Neural progenitor cell (in vitro differentiated cells): ENCODE measurements at regions not wholly inside any gene's neighbourhood (a gene's known extent, or its start where the extent isn't known, plus 50 kb on each side); places are given as distances from the start of the nearest gene placed in this dataset.

ENCODE experiments used
- DNase-seq: peaks from one replicate; pipeline ENCODE4 v3.0.0-alpha.2; 2016; ENCODE audit warnings: low spot score
- H2AFZ ChIP-seq: fragments of 200-600 bp; sonication (generic); replicated peaks from 2 replicates; pipeline ENCODE4 v1.6.1; 2016; ENCODE audit warnings: antibody characterized with exemption
- H3F3A ChIP-seq: fragments of 200-600 bp; sonication (generic); 2 replicates; pipeline ENCODE4 v1.6.1; 2016; ENCODE audit warnings: antibody characterized with exemption, low read depth
- H3K27ac ChIP-seq: fragments of 200-600 bp; sonication (generic); 2 replicates; pipeline ENCODE4 v1.5.1; 2016; ENCODE audit warnings: mild to moderate bottlenecking
- H3K27me3 ChIP-seq: fragments of 200-600 bp; sonication (generic); 2 replicates; pipeline ENCODE4 v1.6.1; 2016; ENCODE audit warnings: mild to moderate bottlenecking, moderate library complexity
- H3K36me3 ChIP-seq: fragments of 200-600 bp; sonication (generic); 2 replicates; pipeline ENCODE4 v1.5.1; 2016
- H3K4me1 ChIP-seq: fragments of 200-600 bp; sonication (generic); 2 replicates; pipeline ENCODE4 v1.6.1; 2016; ENCODE audit warnings: mixed run types
- H3K4me2 ChIP-seq: fragments of 200-600 bp; sonication (generic); 2 replicates; pipeline ENCODE4 v1.6.1; 2016
- H3K4me3 ChIP-seq: fragments of 200-600 bp; sonication (generic); 2 replicates; pipeline ENCODE4 v1.5.1; 2016
- H3K79me2 ChIP-seq: fragments of 200-600 bp; sonication (generic); 2 replicates; pipeline ENCODE4 v1.6.1; 2016; ENCODE audit warnings: low read depth
- H3K9ac ChIP-seq: fragments of 200-600 bp; sonication (generic); 2 replicates; pipeline ENCODE4 v1.6.1; 2016
- H3K9me3 ChIP-seq: fragments of 200-600 bp; sonication (generic); 2 replicates; pipeline ENCODE4 v1.5.1; 2016; ENCODE audit warnings: low read depth
- H4K20me1 ChIP-seq: fragments of 200-600 bp; sonication (generic); 2 replicates; pipeline ENCODE4 v1.6.1; 2016; ENCODE audit warnings: low read depth
- H3K27ac Mint-ChIP-seq: 3 replicates; pipeline ENCODE4 v1.8.0; 2021; ENCODE audit warnings: mixed read lengths
- H3K27me3 Mint-ChIP-seq: 2 replicates; pipeline ENCODE4 v1.8.0; 2022; ENCODE audit warnings: low read depth, mild to moderate bottlenecking, inconsistent platforms, moderate library complexity, mixed read lengths; ENCODE audit not compliant: insufficient read depth
- H3K36me3 Mint-ChIP-seq: 3 replicates; pipeline ENCODE4 v1.8.0; 2021; ENCODE audit warnings: mixed read lengths
- H3K4me1 Mint-ChIP-seq: 3 replicates; pipeline ENCODE4 v1.8.0; 2021; ENCODE audit warnings: mixed read lengths
- H3K4me3 Mint-ChIP-seq: 3 replicates; pipeline ENCODE4 v1.8.0; 2021; ENCODE audit warnings: mild to moderate bottlenecking, moderate library complexity, mixed read lengths
- H3K9me3 Mint-ChIP-seq: 3 replicates; pipeline ENCODE4 v1.8.0; 2020; ENCODE audit warnings: mixed read lengths
- CTCF ChIP-seq: fragments of 200-600 bp; sonication (generic); IDR thresholded peaks from 2 replicates; pipeline ENCODE4 v1.5.1; 2017; ENCODE audit warnings: antibody characterized with exemption, mild to moderate bottlenecking
- EZH2 ChIP-seq: fragments of 200-600 bp; sonication (generic); IDR thresholded peaks from 2 replicates; pipeline ENCODE4 v1.6.1; 2017; ENCODE audit warnings: antibody characterized with exemption, mild to moderate bottlenecking, moderate library complexity
- EZH2phosphoT487 ChIP-seq: fragments of 200-600 bp; sonication (generic); IDR thresholded peaks from 2 replicates; pipeline ENCODE4 v1.6.1; 2017; ENCODE audit warnings: antibody characterized with exemption

- no peak overlapping the region for H2AFZ ChIP-seq
- no peak for TF ChIP-seq CTCF
- TF ChIP-seq EZH2, result no peak
- no peak for TF ChIP-seq EZH2phosphoT487
- H3K4me2 ChIP-seq, result no peak overlapping the region
- no peak overlapping the region for H3K4me3 ChIP-seq
- H4K20me1 ChIP-seq, result no peaks in the 10 kb centered on the region
- peaks cover 4% of the 10 kb centered on the region for H3K4me1 ChIP-seq
- no peaks in the 10 kb centered on the region for H3K9me3 ChIP-seq
- no peaks in the 10 kb centered on the region for H3K79me2 ChIP-seq
- no peak for DNase-seq
- H3F3A ChIP-seq, result no peaks in the 10 kb centered on the region
- peaks cover 3% of the 10 kb centered on the region for H3K36me3 Mint-ChIP-seq
- peaks cover under 1% of the 10 kb centered on the region for H3K9me3 Mint-ChIP-seq
- no peak overlapping the region for H3K9ac ChIP-seq
- peak overlapping the region; percentile 61 for H3K27ac Mint-ChIP-seq
- H3K36me3 ChIP-seq, result no peaks in the 10 kb centered on the region
- H3K27me3 Mint-ChIP-seq, result peaks cover 2% of the 10 kb centered on the region
- peaks cover 10% of the 10 kb centered on the region for H3K4me1 Mint-ChIP-seq
- no peaks in the 10 kb centered on the region for H3K27me3 ChIP-seq
- no peak overlapping the region for H3K27ac ChIP-seq
- no peak overlapping the region for H3K4me3 Mint-ChIP-seq
These were observed 218.1 kb downstream of the SNX19 start for GRCh38 chr11:130698174-130698573.

- peaks cover 4% of the 10 kb centered on the region for H3K9me3 Mint-ChIP-seq
- no peaks in the 10 kb centered on the region for H3K36me3 ChIP-seq
- H3K4me3 Mint-ChIP-seq, result no peak overlapping the region
- H4K20me1 ChIP-seq, result no peaks in the 10 kb centered on the region
- H2AFZ ChIP-seq, result no peak overlapping the region
- H3K27ac Mint-ChIP-seq, result no peak overlapping the region
- H3K4me1 Mint-ChIP-seq, result peaks cover 5% of the 10 kb centered on the region
- H3K79me2 ChIP-seq, result no peaks in the 10 kb centered on the region
- no peak overlapping the region for H3K4me3 ChIP-seq
- H3K36me3 Mint-ChIP-seq, result peaks cover 3% of the 10 kb centered on the region
- H3F3A ChIP-seq, result no peaks in the 10 kb centered on the region
- H3K27ac ChIP-seq, result no peak overlapping the region
- peaks cover 2% of the 10 kb centered on the region for H3K27me3 Mint-ChIP-seq
- H3K4me2 ChIP-seq, result no peak overlapping the region
- no peak overlapping the region for H3K9ac ChIP-seq
- DNase-seq, result no peak
- H3K27me3 ChIP-seq, result no peaks in the 10 kb centered on the region
- no peaks in the 10 kb centered on the region for H3K9me3 ChIP-seq
- H3K4me1 ChIP-seq, result no peaks in the 10 kb centered on the region
- TF ChIP-seq EZH2, result no peak
- TF ChIP-seq EZH2phosphoT487, result no peak
- no peak for TF ChIP-seq CTCF
These were observed 216.7 kb downstream of the SNX19 start for GRCh38 chr11:130699561-130699960.

- Histone ChIP-seq H3K4me3 (no peak overlapping the region), H3K27me3 (no peaks in the 10 kb centered on the region), H3K36me3 (no peaks in the 10 kb centered on the region), H4K20me1 (no peaks in the 10 kb centered on the region), H3K9me3 (no peaks in the 10 kb centered on the region), H3K9ac (no peak overlapping the region), H3K27ac (no peak overlapping the region), H2AFZ (no peak overlapping the region), H3K4me1 (no peaks in the 10 kb centered on the region), H3K79me2 (no peaks in the 10 kb centered on the region), H3K4me2 (no peak overlapping the region), H3F3A (no peaks in the 10 kb centered on the region)
- DNase-seq, result no peak
- Mint-ChIP-seq H3K4me3 (no peak overlapping the region), H3K27ac (no peak overlapping the region), H3K27me3 (peaks cover 2% of the 10 kb centered on the region), H3K4me1 (peaks cover 5% of the 10 kb centered on the region), H3K36me3 (peaks cover 3% of the 10 kb centered on the region), H3K9me3 (peaks cover 4% of the 10 kb centered on the region)
- no peak for TF ChIP-seq EZH2phosphoT487
- no peak for TF ChIP-seq EZH2
- TF ChIP-seq CTCF, result no peak
These were observed 216.2 kb downstream of the SNX19 start for GRCh38 chr11:130700092-130700491.
